ENCODE measurements at regions not wholly inside any gene's neighbourhood (a gene's known extent, or its start where the extent isn't known, plus 50 kb on each side); places are given as distances from the start of the nearest gene placed in this dataset.

GRCh38 chr1:29868944-29869343 lies 632.6 kb downstream of the PTPRU start:
- Histone ChIP-seq H3K27ac (no peak overlapping the region), H3K9me3 (peaks cover 0 to 11% (median 0%) of the 10 kb centered on the region in 11 donors), H3K4me3 (no peak overlapping the region), H3K27me3 (peaks cover 0 to 6% (median 0%) of the 10 kb centered on the region in 7 donors), H3K4me1 (no peaks in the 10 kb centered on the region), H3K36me3 (peaks cover 0 to 3% (median 0%) of the 10 kb centered on the region in 9 donors)
- intact Hi-C loops (cut with DNase I), result no loop called here
- no peak for DNase-seq
- no peak for TF ChIP-seq CTCF (IDR thresholded peaks at IDR 0.05)
- no peak for ATAC-seq
- 74% methylated on average over 6 of the region's 6 CpGs for WGBS, 2 donors

- intact Hi-C loops (cut with DNase I), result no loop called here
- 58 to 71% methylated on average over 2 of the region's 2 CpGs for WGBS, 2 donors
- no peak for ATAC-seq
Observed at GRCh38 chr1:29868096-29868495, 631.8 kb downstream of the PTPRU start.

GRCh38 chr1:29865051-29865450 lies 628.7 kb downstream of the PTPRU start:
- H3K27ac ChIP-seq, result no peak overlapping the region
- intact Hi-C loops (cut with DNase I), result no loop called here
- H3K4me1 ChIP-seq, result no peaks in the 10 kb centered on the region
- DNase-seq, result no peak
- TF ChIP-seq CTCF (IDR thresholded peaks at IDR 0.05), result no peak
- ATAC-seq, result no peak
- H3K4me3 ChIP-seq, result no peak overlapping the region
- no peaks in the 10 kb centered on the region for H3K36me3 ChIP-seq
- 35 to 40% methylated on average over 1 of the region's 1 CpG for WGBS, 2 donors
- peaks cover 0 to 9% (median 0%) of the 10 kb centered on the region in 7 donors for H3K27me3 ChIP-seq
- H3K9me3 ChIP-seq, result peaks cover 0 to 32% (median 2%) of the 10 kb centered on the region in 11 donors

More at GRCh38 chr1:29868096-29868495, 631.8 kb downstream of the PTPRU start:
- no peak for DNase-seq
- no peak overlapping the region for H3K4me3 ChIP-seq
- peaks cover 0 to 11% (median 0%) of the 10 kb centered on the region in 11 donors for H3K9me3 ChIP-seq
- peaks cover 0 to 3% (median 0%) of the 10 kb centered on the region in 9 donors for H3K36me3 ChIP-seq
- no peak for TF ChIP-seq CTCF (IDR thresholded peaks at IDR 0.05)
- no peak overlapping the region for H3K27ac ChIP-seq
- H3K27me3 ChIP-seq, result peaks cover 0 to 6% (median 0%) of the 10 kb centered on the region in 7 donors
- H3K4me1 ChIP-seq, result no peaks in the 10 kb centered on the region

GRCh38 chr1:29864431-29865022 lies 628.2 kb downstream of the PTPRU start:
- H3K9me3 ChIP-seq, result peaks cover 0 to 27% (median 2%) of the 10 kb centered on the region in 11 donors
- H3K27me3 ChIP-seq, result peaks cover 0 to 9% (median 0%) of the 10 kb centered on the region in 7 donors
- H3K4me3 ChIP-seq, result no peak overlapping the region
- WGBS, 2 donors, result 76 to 79% methylated on average over 5 of the region's 5 CpGs
- DNase-seq (no peak), ATAC-seq (no peak)
- H3K27ac ChIP-seq, result no peak overlapping the region
- intact Hi-C loops (cut with DNase I), result no loop called here
- H3K36me3 ChIP-seq, result no peaks in the 10 kb centered on the region
- H3K4me1 ChIP-seq, result peaks cover 0 to 4% (median under 1%) of the 10 kb centered on the region in 9 donors
- TF ChIP-seq CTCF (IDR thresholded peaks at IDR 0.05), result no peak

Data from heart right ventricle (tissue), 16 donors.